Mammary epithelial cell (primary cell): ENCODE measurements at regions not wholly inside any gene's neighbourhood (a gene's known extent, or its start where the extent isn't known, plus 50 kb on each side); places are given as distances from the start of the nearest gene placed in this dataset.

Source experiments
- EZH2 ChIP-seq: IDR thresholded peaks from 2 replicates; pipeline ENCODE4 v1.6.1; 2012; ENCODE audit warnings: low read length, inconsistent platforms, borderline replicate concordance
- TF ChIP-seq, protein P1 (sequence below), 2 donors: IDR thresholded peaks in 1 of 2; conservative IDR thresholded peaks in 1 of 2; 2 replicates each; pipeline ENCODE4 v1.5.1; 2011 to 2012; ENCODE audit warnings: inconsistent platforms in 2 of 2, low read length in 2 of 2, mild to moderate bottlenecking in 2 of 2, control low read depth in 1 of 2, low read depth in 1 of 2; ENCODE audit not compliant: insufficient read depth in 1 of 2; ENCODE audit errors: extremely low read depth in 1 of 2

- TF ChIP-seq EZH2: no peak
- TF ChIP-seq, protein P1, sequence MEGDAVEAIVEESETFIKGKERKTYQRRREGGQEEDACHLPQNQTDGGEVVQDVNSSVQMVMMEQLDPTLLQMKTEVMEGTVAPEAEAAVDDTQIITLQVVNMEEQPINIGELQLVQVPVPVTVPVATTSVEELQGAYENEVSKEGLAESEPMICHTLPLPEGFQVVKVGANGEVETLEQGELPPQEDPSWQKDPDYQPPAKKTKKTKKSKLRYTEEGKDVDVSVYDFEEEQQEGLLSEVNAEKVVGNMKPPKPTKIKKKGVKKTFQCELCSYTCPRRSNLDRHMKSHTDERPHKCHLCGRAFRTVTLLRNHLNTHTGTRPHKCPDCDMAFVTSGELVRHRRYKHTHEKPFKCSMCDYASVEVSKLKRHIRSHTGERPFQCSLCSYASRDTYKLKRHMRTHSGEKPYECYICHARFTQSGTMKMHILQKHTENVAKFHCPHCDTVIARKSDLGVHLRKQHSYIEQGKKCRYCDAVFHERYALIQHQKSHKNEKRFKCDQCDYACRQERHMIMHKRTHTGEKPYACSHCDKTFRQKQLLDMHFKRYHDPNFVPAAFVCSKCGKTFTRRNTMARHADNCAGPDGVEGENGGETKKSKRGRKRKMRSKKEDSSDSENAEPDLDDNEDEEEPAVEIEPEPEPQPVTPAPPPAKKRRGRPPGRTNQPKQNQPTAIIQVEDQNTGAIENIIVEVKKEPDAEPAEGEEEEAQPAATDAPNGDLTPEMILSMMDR (conservative IDR thresholded peaks at IDR 0.05 in 1 of 2, IDR thresholded peaks at IDR 0.05 in 1 of 2; ENCODE audit: extremely low read depth in 1 of 2, insufficient read depth in 1 of 2, low read depth in 1 of 2, low read length in 2 of 2): no peak
These were observed 167.0 kb upstream of the RPRM start for GRCh38 chr2:153645599-153645998.
